Raji (cell line): ENCODE measurements at regions not wholly inside any gene's neighbourhood (a gene's known extent, or its start where the extent isn't known, plus 50 kb on each side); places are given as distances from the start of the nearest gene placed in this dataset.

ENCODE experiments used
- POLR2A ChIP-seq: IDR thresholded peaks from 2 replicates; pipeline ENCODE4 v1.6.1; 2011; ENCODE audit warnings: low read depth, low read length, control low read depth; ENCODE audit not compliant: insufficient read depth

- TF ChIP-seq POLR2A, result no peak
Observed at GRCh38 chr12:93136253-93137055, 207.4 kb upstream of the EEA1 start.

GRCh38 chr12:93137656-93138612, 208.8 kb upstream of the EEA1 start:
- no peak for TF ChIP-seq POLR2A

GRCh38 chr12:93139028-93139665, 210.1 kb upstream of the EEA1 start:
- TF ChIP-seq POLR2A, result no peak

- no peak for TF ChIP-seq POLR2A
Observed at GRCh38 chr12:93140325-93140724, 211.2 kb upstream of the EEA1 start.

DNA sequence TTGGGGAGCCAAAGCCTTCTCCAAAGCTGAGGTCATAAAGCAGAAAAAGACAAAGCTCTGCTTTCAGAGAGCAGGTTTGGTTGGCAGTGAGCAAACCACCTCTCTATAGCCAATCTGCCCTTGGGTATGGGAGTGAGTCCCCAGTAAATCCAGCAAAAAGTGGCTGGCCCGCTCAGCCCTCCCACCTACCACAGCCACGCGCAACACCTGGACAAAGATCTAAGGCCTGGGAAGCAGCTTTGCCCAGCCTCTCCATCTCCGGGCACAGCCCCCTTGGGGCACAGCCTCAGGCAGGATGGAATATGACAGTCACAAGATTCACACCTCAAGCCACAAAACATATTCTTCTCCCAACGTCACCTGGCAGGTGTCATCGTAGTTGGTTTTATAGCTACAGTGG, 211.7 kb upstream of the EEA1 start:
- TF ChIP-seq POLR2A, result no peak

GRCh38 chr12:93142881-93143280, 213.8 kb upstream of the EEA1 start:
- no peak for TF ChIP-seq POLR2A

GRCh38 chr12:93144109-93144508, 215.0 kb upstream of the EEA1 start:
- TF ChIP-seq POLR2A, result no peak

- TF ChIP-seq POLR2A, result no peak
Observed at GRCh38 chr12:93145086-93145485, 216.0 kb upstream of the EEA1 start.

DNA sequence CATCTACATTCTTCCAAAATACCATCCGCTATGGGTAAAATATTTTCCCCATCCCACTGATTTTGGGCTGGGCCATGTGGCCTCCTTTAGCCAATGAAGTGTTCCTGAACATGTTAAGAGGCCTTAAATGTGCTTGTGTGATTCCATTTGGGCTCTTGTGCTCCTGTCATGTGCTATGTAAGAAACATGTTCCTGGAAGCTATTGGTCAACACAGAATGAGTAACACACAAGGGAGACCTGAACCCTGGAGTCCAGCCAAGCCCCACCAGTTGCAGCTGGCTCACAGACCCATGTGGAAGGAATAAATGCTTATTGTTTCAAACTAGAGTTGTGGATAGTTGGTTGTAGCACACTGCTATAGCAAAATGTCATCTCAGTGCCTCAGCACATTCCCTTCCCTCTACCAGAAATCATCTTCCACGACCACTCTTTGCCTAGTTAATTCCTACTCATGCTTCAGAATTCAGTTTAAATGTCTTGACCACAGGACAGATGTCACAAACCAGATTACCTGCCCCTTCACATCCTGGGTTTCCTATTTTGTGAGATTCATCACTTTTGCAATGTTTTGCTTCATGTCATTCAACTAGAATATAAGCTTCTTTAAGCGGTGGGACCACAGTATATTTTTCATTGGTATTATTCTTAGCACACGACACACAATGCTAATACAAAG, 217.3 kb upstream of the EEA1 start:
- no peak for TF ChIP-seq POLR2A

GRCh38 chr12:93146970-93147369, 217.9 kb upstream of the EEA1 start:
- no peak for TF ChIP-seq POLR2A

- TF ChIP-seq POLR2A, result no peak
Observed at GRCh38 chr12:93148412-93148811, 219.3 kb upstream of the EEA1 start.

- no peak for TF ChIP-seq POLR2A
Observed at GRCh38 chr12:93149229-93149628, 220.1 kb upstream of the EEA1 start.

DNA sequence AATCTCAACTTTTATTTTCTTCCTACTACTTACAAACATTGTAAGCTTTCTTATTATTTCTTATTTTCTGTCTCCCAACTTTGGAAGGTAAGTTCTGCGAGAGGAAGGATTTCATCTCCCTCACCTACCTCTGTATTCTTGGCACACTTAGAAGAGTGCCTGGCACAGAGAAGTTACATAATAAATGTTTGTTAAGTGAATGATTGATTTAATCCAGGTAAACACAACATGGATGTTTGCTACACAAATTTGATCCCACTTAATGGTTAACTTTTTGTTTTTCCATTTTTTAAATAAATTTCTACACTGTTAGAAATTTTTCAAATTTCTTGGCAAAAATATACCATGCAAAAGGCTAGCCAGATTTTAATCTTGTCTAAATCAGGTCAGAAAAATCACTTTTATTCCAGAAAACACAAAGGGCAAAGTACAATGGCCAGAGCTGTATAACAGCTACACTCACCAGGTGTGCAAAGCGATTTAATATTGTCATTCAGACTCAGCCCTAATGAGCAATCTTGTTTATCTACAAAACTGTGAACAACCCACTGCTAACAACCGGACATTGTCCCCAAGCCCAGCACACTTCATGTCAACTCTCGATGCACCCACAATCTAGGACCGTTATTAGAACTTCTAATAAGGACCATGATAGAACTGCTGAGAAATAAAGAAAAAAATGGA, 222.1 kb upstream of the EEA1 start:
- TF ChIP-seq POLR2A, result no peak

DNA sequence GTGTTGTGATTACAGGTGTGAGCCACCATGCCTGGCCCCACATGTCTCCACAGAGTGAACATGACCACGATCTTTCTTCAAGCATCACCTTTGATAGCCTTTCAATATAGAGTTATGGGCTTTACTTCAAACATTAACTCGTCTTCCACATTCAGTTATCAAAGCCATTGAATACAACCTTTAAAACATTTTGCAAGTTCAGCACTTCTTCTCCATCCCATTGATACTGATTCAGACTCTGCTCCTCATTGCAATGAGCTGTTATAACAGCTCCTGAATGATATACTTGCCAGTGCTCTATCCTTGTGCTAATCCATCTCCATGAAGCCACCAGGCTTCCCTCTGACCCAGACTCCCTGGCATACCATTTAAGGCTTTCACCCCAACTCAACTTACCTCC, 223.5 kb upstream of the EEA1 start:
- TF ChIP-seq POLR2A, result no peak
